ENCODE measurements at regions not wholly inside any gene's neighbourhood (a gene's known extent, or its start where the extent isn't known, plus 50 kb on each side); places are given as distances from the start of the nearest gene placed in this dataset.

- TF ChIP-seq POLR2A (IDR thresholded peaks at IDR 0.05) (no peak), CTCF (IDR thresholded peaks at IDR 0.05) (no peak)
Observed at GRCh38 chr1:5099558-5099957, 445.1 kb downstream of the AJAP1 start.

Measured in breast epithelium (tissue), 3 donors.